ENCODE measurements at regions not wholly inside any gene's neighbourhood (a gene's known extent, or its start where the extent isn't known, plus 50 kb on each side); places are given as distances from the start of the nearest gene placed in this dataset.
"Not testable (repeated sequence)": the region's sequence is repeated elsewhere in the genome, so short reads cannot be mapped to it uniquely, and the experiment has no call there.

DNA sequence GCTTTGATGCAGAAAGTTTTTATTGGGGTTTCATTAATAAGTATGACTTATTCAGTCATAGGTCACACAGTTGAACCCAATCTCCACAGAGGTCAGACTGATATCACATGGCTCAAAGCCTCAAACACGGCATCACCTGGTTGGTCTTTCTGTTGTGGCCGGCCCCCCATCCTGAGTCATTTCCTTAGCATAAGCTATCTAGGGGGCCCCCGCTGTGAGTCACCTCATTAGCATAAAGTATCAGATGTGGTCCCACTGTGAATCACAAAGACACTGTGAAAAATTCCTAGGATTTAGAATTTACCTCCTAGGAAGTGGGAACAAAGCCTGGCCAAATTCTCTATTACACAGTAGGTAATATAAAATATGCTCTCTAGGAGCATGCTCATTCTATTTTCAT is 502.2 kb downstream of the PYDC2 start:
- no peak for DNase-seq

- no peak for DNase-seq
Observed at GRCh38 chr3:191966556-191966955, 505.6 kb downstream of the PYDC2 start.

DNA sequence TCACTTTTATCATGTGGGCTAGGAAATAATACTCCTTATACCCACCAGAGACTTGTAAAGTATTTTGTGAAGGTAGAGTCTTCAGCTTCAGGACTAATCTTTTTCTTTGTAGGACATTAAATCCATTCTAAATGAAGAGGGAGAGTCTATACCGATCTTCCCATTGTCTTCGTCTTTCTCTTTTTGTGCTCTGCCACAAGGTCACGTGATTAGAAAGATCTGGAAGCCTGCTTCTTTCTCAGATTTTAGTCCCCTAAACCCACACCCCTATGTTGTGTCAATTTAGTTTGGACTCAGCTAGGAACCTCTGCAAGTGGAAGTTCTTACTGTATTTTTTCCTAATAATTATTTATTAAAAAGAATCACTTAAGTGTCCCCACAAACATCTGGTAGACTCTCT is 507.3 kb downstream of the PYDC2 start:
- no peak for DNase-seq

GRCh38 chr3:191972714-191973398 is 511.9 kb downstream of the PYDC2 start:
- DNase-seq = no peak

DNA sequence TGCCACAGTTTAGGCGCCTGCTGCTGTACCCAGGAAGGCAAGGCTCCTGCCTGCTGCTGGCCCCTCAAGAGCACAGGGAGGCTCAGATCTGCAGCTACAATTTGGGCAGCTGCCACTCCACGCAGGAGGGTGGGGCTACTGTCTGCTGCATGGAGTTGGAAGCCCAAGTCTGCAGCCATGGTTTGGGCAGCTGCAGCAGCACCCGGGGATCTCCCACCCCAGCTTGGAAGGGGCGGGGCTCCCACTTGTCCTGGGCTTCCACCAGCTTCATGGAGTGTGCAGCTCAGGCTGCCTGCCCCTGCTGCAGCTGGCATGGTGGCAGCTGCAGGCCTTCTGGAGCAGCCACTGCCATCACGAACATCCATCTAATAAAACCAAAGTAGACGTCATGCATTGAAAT is 512.9 kb downstream of the PYDC2 start:
- no peak for DNase-seq

- DNase-seq = no peak
Observed at GRCh38 chr3:191975936-191976335, 515.0 kb downstream of the PYDC2 start.

DNA sequence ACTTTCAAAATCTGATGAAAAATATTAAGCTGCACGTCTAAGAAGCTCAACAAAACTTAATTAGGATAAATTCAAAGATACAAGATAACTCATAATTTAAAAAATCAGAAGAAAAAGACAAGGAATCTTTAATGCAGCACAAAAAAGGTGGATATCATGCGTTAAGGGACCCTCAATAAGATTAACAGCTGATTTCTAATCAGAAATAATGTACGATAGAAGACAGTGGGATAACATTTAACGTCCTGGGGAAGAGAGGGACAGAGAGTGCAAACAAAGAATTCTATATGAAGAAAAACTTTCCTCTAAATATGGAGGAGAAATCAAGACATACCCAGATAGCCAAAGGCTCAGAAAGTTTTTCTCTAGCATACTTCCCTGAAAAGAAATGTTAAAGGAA is 519.5 kb downstream of the PYDC2 start:
- DNase-seq = no peak

DNA sequence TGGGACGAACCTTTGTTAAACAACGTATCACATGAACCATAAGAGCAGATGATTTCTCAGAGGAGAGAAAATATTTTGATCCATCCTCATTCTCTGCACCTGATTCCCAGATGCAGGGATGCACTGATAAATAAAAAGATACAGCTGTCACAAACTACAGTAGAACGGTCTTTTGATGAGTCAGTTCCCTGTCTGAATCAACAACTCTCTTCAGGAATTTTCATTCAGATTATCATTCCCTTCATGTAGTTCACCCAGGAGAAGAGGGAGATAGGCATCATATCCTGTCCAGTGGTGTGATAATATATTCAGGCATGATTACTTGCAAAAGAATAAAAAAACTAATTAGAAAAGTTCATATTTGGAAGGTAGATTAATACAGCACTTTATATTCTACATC is 521.5 kb downstream of the PYDC2 start:
- no peak for DNase-seq

GRCh38 chr3:191985691-191986090 is 524.7 kb downstream of the PYDC2 start:
- no peak for DNase-seq

DNA sequence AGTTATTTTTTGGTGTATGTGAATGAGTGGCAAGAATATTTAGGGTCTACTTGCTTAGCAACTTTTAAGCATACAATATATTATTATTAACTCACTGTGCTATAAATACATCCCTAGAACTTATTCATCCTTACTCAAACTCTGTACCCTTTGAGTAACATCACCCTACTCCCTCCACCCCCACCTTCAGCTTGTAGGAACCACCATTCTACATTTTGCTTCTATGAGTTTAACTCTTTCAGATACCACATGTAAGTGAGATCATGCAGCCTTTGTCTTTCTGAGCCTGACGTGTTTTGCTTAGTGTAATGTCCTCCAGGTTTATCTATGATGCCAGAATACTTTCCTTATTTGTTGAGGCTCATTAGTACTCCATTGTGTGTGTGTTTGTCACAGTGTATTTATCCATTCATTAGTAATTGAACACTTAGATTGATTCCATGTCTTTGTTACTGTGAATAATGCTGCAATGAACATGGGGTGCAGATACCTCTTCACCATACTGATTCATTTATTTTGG is 526.9 kb downstream of the PYDC2 start:
- no peak for DNase-seq

- not testable (repeated sequence) for DNase-seq
Observed at GRCh38 chr3:191993952-191994351, 533.0 kb downstream of the PYDC2 start.

- DNase-seq = no peak
Observed at GRCh38 chr3:191997093-191997492, 536.1 kb downstream of the PYDC2 start.

- no peak for DNase-seq
Observed at GRCh38 chr3:191997579-191998268, 536.8 kb downstream of the PYDC2 start.

- DNase-seq = no peak
Observed at GRCh38 chr3:192001218-192001617, 540.3 kb downstream of the PYDC2 start.

GRCh38 chr3:192005989-192006388 is 545.0 kb downstream of the PYDC2 start:
- no peak for DNase-seq

GRCh38 chr3:192009903-192010302 is 548.9 kb downstream of the PYDC2 start:
- no peak for DNase-seq

GRCh38 chr3:192010490-192010889 is 549.5 kb downstream of the PYDC2 start:
- no peak for DNase-seq

DNA sequence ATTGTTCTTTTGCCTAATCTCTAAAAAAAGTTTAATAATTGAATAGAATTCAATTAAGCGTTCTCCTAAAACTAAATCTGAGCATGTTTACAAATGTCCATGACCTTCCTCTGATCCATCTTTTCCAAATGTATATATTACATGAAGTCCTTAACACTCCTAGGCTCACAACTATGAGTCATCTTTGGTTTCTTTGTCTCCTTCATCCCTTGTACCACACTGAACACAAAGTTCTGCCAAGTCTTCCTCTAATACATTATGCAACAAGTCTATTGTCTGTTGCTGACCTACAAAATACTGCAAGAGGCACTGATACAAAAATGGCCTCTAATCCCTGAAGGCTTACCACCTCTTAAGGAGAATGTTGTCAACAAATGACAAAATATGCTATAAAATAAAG is 550.2 kb downstream of the PYDC2 start:
- DNase-seq = no peak

GRCh38 chr3:192013110-192013509 is 552.1 kb downstream of the PYDC2 start:
- DNase-seq = no peak

GRCh38 chr3:192022412-192022811 is 561.4 kb downstream of the PYDC2 start:
- no peak for DNase-seq

GRCh38 chr3:192024751-192025150 is 563.8 kb downstream of the PYDC2 start:
- no peak for DNase-seq

DNA sequence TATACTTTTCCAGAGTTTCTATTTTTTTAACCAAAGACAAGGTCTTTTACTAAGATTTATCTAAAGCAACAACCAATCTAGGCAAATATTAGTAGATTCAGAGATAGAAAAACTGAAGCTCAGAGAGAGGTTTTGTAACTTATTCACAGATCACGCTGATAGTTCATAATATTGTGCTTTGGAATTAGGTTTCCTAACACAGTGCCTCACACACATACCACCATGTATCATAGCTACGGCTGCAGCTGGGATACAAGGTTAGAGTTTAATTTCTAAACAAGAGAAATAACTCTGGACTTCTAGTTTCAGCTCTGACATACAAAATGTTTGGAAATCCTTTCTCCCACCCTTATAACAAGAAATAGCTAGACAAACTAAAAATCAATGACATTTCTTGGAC is 565.7 kb downstream of the PYDC2 start:
- no peak for DNase-seq

GRCh38 chr3:192031941-192032340 is 571.0 kb downstream of the PYDC2 start:
- no peak for DNase-seq

- DNase-seq = no peak
Observed at GRCh38 chr3:192033246-192033645, 572.3 kb downstream of the PYDC2 start.
